SU-DHL-6 (cell line): ENCODE measurements at regions not wholly inside any gene's neighbourhood (a gene's known extent, or its start where the extent isn't known, plus 50 kb on each side); places are given as distances from the start of the nearest gene placed in this dataset.

Experiments
- CTCF ChIP-seq: fragments of 200-600 bp; sonication (generic); IDR thresholded peaks from one replicate; pipeline ENCODE4 v1.5.1; 2017; ENCODE audit warnings: antibody characterized with exemption, mild to moderate bottlenecking, low read length, moderate library complexity; ENCODE audit not compliant: insufficient read depth, poor library complexity, severe bottlenecking
- EZH2phosphoT487 ChIP-seq: fragments of 200-600 bp; sonication (generic), shearing (Covaris generic); conservative IDR thresholded peaks from 2 replicates; pipeline ENCODE4 v1.6.1; 2018; ENCODE audit warnings: mild to moderate bottlenecking, antibody characterized with exemption, low read length, moderate library complexity, mixed read lengths

GRCh38 chr14:34030864-34031263, 80.0 kb upstream of the EGLN3 start:
- no peak for TF ChIP-seq CTCF
- no peak for TF ChIP-seq EZH2phosphoT487
